Hepatocyte (in vitro differentiated cells): ENCODE measurements at regions not wholly inside any gene's neighbourhood (a gene's known extent, or its start where the extent isn't known, plus 50 kb on each side); places are given as distances from the start of the nearest gene placed in this dataset.

Experiments
- DNase-seq: peaks from one replicate; pipeline ENCODE4 v3.0.0-alpha.2; 2016; ENCODE audit warnings: low spot score
- H2AFZ ChIP-seq: fragments of 200-600 bp; sonication (generic); 2 replicates; pipeline ENCODE4 v1.6.0; 2016; ENCODE audit warnings: antibody characterized with exemption, mild to moderate bottlenecking
- H3K27ac ChIP-seq: fragments of 200-600 bp; sonication (generic); 2 replicates; pipeline ENCODE4 v1.5.1; 2016; ENCODE audit warnings: mild to moderate bottlenecking
- H3K27me3 ChIP-seq: fragments of 200-600 bp; sonication (generic); 2 replicates; pipeline ENCODE4 v1.6.1; 2016
- H3K36me3 ChIP-seq: fragments of 200-600 bp; sonication (generic); replicated peaks from 2 replicates; pipeline ENCODE4 v1.5.1; 2016; ENCODE audit warnings: low read depth; ENCODE audit not compliant: insufficient read depth
- H3K4me1 ChIP-seq: fragments of 200-600 bp; sonication (generic); 2 replicates; pipeline ENCODE4 v1.5.1; 2016; ENCODE audit warnings: mild to moderate bottlenecking, moderate library complexity; ENCODE audit not compliant: insufficient read depth
- H3K4me2 ChIP-seq: fragments of 200-600 bp; sonication (generic); 2 replicates; pipeline ENCODE4 v1.6.0; 2016
- H3K4me3 ChIP-seq: fragments of 200-600 bp; sonication (generic); 2 replicates; pipeline ENCODE4 v1.5.1; 2016; ENCODE audit warnings: mild to moderate bottlenecking
- H3K79me2 ChIP-seq: fragments of 200-600 bp; sonication (generic); 2 replicates; pipeline ENCODE4 v1.6.0; 2017; ENCODE audit warnings: mild to moderate bottlenecking
- H3K9me2 ChIP-seq: fragments of 200-600 bp; sonication (generic); replicated peaks from 2 replicates; pipeline ENCODE4 v1.6.0; 2017; ENCODE audit warnings: mild to moderate bottlenecking; ENCODE audit not compliant: insufficient read depth
- H3K9me3 ChIP-seq: fragments of 200-600 bp; sonication (generic); 2 replicates; pipeline ENCODE4 v1.5.1; 2016; ENCODE audit warnings: low read depth, mild to moderate bottlenecking
- H4K20me1 ChIP-seq: fragments of 200-600 bp; sonication (generic); 2 replicates; pipeline ENCODE4 v1.6.0; 2016; ENCODE audit warnings: mild to moderate bottlenecking; ENCODE audit not compliant: insufficient read depth, poor library complexity, severe bottlenecking
- CTCF ChIP-seq: fragments of 200-600 bp; sonication (generic); IDR thresholded peaks from 2 replicates; pipeline ENCODE4 v1.5.1; 2016; ENCODE audit warnings: antibody characterized with exemption, mild to moderate bottlenecking; ENCODE audit not compliant: poor library complexity
- EZH2 ChIP-seq: fragments of 200-600 bp; sonication (generic); IDR thresholded peaks from 2 replicates; pipeline ENCODE4 v1.6.1; 2016; ENCODE audit warnings: antibody characterized with exemption, mild to moderate bottlenecking, borderline replicate concordance
- EZH2phosphoT487 ChIP-seq: fragments of 200-600 bp; sonication (generic); IDR thresholded peaks from one replicate; pipeline ENCODE4 v1.6.1; 2018; ENCODE audit warnings: antibody characterized with exemption, mild to moderate bottlenecking, low read depth, moderate library complexity; ENCODE audit not compliant: unreplicated experiment, severe bottlenecking
- WGBS: methylation state at CpG from one replicate; pipeline ENCODE4 v1.1.6; 2016; ENCODE audit warnings: low lambda C conversion rate; ENCODE audit errors: missing lambda C conversion rate; 5-methylcytosine and 5-hydroxymethylcytosine counted together

DNA sequence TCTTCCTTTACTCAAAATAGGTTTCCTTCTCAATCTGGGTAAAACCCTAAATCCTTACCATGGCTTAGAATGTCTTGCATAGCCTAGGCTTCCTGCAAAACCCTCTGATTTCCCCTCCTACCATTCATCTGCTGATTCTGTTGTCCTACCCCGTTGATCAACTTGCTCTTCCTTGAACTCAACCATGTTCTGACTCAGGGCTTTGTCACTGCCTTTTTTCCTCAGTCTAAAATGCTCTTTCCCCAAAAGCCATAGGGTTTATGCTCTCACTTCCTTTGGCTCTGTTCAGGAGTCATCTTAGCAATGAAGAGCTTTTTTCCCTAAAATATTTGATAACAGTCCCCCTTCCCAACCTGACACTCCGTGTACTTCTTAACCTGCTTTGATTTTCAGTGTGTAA lies 79.4 kb upstream of the IZUMO3 start:
- Histone ChIP-seq H3K4me2 (no peak overlapping the region), H3K27me3 (no peaks in the 10 kb centered on the region), H3K36me3 (no peaks in the 10 kb centered on the region), H3K9me3 (no peaks in the 10 kb centered on the region), H2AFZ (no peak overlapping the region), H4K20me1 (no peaks in the 10 kb centered on the region), H3K79me2 (no peaks in the 10 kb centered on the region), H3K4me3 (no peak overlapping the region), H3K4me1 (no peaks in the 10 kb centered on the region), H3K27ac (no peak overlapping the region), H3K9me2 (no peaks in the 10 kb centered on the region)
- TF ChIP-seq EZH2 (no peak), CTCF (no peak), EZH2phosphoT487 (no peak)
- no peak for DNase-seq
- WGBS, result 84% methylated on average over 2 of the region's 2 CpGs

DNA sequence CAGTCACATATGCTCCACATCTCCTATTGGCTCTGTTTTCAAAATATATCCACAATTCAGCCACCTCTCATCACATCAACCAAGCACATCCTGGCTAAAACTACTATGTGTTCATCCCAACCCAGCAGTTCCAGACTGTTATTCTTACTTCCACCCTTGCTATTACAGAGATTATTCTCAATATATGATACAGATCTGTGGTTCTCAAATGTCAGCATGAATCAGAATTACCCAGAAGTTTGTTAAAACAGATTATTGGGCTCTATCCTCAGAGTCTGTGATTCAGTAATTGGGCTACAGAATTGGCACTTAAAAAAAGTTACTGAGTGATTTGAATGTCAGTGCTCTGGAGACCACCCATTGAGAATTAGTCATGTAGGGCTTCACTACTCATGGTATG lies 78.8 kb upstream of the IZUMO3 start:
- Histone ChIP-seq H2AFZ (no peak overlapping the region), H3K9me3 (no peaks in the 10 kb centered on the region), H4K20me1 (no peaks in the 10 kb centered on the region), H3K9me2 (no peaks in the 10 kb centered on the region), H3K4me2 (no peak overlapping the region), H3K27me3 (no peaks in the 10 kb centered on the region), H3K79me2 (no peaks in the 10 kb centered on the region), H3K27ac (no peak overlapping the region), H3K4me3 (no peak overlapping the region), H3K36me3 (no peaks in the 10 kb centered on the region), H3K4me1 (no peaks in the 10 kb centered on the region)
- no peak for DNase-seq
- no peak for TF ChIP-seq EZH2phosphoT487
- no peak for TF ChIP-seq EZH2
- TF ChIP-seq CTCF, result no peak

DNA sequence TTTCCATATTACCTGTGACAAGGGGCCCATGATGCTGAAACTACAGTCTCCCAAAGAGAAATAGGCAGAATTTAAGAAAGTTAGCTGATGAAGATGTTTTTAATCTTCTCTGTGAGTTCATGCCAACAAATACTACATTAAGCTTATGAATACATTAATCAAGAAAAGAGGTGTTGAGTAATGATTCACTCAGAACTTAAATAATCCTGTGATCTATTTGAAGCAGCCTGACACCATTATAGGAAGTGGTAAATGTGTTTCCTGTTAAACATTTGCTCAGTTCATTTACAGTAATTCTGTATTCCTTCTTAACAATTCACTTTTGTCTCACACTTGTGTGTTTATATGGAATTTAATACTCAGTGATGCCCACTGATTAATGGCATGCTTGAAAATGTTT lies 75.0 kb upstream of the IZUMO3 start:
- Histone ChIP-seq H4K20me1 (no peaks in the 10 kb centered on the region), H3K9me2 (no peaks in the 10 kb centered on the region), H3K36me3 (no peaks in the 10 kb centered on the region), H3K4me1 (no peaks in the 10 kb centered on the region), H3K4me2 (no peak overlapping the region), H3K27me3 (no peaks in the 10 kb centered on the region), H3K4me3 (no peak overlapping the region), H3K9me3 (no peaks in the 10 kb centered on the region), H3K79me2 (no peaks in the 10 kb centered on the region), H3K27ac (no peak overlapping the region), H2AFZ (no peak overlapping the region)
- TF ChIP-seq CTCF (no peak), EZH2 (no peak), EZH2phosphoT487 (no peak)
- no peak for DNase-seq

DNA sequence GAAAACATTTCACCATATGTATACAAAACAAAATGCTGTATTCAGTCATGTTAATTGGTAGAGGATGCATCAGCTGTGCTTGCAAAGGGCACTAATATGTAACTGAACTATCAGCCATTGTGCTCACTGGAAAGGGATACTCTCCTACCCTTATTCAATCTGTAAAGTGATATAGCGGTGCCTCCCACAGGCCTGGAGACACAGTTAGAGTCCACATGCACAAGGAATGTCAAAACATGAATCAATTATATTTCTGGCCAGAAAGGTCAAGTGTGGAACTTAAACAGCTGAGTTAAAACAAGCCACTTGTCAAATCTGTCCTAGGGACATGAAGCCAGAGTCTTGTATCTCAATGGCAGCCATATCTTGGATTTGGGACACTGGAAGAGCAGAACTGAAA lies 71.2 kb upstream of the IZUMO3 start:
- no peaks in the 10 kb centered on the region for H3K9me3 ChIP-seq
- DNase-seq, result no peak
- TF ChIP-seq CTCF (no peak), EZH2phosphoT487 (no peak), EZH2 (no peak)
- H3K79me2 ChIP-seq, result no peaks in the 10 kb centered on the region
- WGBS, result 85% methylated on average over 1 of the region's 1 CpG
- H3K4me1 ChIP-seq, result no peaks in the 10 kb centered on the region
- H3K36me3 ChIP-seq, result no peaks in the 10 kb centered on the region
- H3K27me3 ChIP-seq, result no peaks in the 10 kb centered on the region
- no peak overlapping the region for H3K4me2 ChIP-seq
- H3K27ac ChIP-seq, result no peak overlapping the region
- H3K4me3 ChIP-seq, result no peak overlapping the region
- H2AFZ ChIP-seq, result no peak overlapping the region
- H3K9me2 ChIP-seq, result no peaks in the 10 kb centered on the region
- no peaks in the 10 kb centered on the region for H4K20me1 ChIP-seq
